ENCODE measurements at regions not wholly inside any gene's neighbourhood (a gene's known extent, or its start where the extent isn't known, plus 50 kb on each side); places are given as distances from the start of the nearest gene placed in this dataset.
A peak's percentile ranks its signal among the peaks of the same experiment; 100 is the strongest.

DNA sequence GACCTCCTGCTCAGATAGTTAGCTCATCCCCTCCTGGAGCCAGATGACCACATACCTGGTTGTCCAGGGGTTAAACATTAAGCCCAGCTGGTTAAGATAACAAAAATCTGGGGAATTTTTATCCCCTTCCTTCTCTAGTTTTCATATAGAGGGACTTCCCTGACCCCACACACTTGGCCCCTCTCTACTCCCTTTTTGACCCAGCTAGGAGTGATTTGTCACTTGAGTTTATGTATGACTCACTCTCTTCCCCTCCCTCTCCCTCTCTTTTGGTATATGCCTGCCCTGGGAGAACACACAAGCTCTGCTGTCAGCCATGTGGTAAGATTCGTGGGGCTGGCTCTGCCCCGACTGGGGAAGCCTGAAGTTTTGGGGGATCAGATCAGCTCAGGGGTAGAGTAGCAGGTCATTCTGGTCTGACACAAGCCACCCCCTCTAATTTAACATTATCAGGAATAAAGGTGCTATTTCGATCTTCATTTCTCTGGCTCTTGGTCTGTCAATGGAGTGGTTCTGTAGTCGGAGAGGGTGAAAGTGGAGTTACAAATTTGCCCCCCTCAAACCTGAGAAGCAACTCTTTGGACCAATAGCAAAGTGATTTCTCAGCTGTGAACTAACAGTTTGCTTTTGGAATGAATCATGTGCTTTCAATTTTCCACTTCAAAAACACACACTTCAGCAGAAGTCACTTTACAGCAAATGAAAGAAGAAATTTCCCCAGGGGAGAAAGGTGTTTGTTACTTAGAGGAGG lies 415.3 kb upstream of the CADM1 start:
- Histone ChIP-seq H3K4me1 (ENCODE audit: low read length) (peaks cover 99% of the 10 kb centered on the region), H3K27ac (ENCODE audit: low read length) (peak overlapping the region; percentile 98), H3K9me3 (ENCODE audit: insufficient read depth, low read length) (no peaks in the 10 kb centered on the region), H3K4me2 (ENCODE audit: low read length) (peak overlapping the region; percentile 83), H3K27me3 (ENCODE audit: low read depth, low read length) (no peaks in the 10 kb centered on the region), H3K36me3 (replicated peaks; ENCODE audit: low read depth, low read length) (no peaks in the 10 kb centered on the region), H3K79me2 (ENCODE audit: low read length) (no peaks in the 10 kb centered on the region), H3K9ac (ENCODE audit: low read length) (peak overlapping the region; percentile 85), H3K4me3 (ENCODE audit: low read length) (peak overlapping the region; percentile 65), H2AFZ (ENCODE audit: low read depth, low read length) (no peak overlapping the region), H4K20me1 (ENCODE audit: insufficient read depth, low read length) (no peaks in the 10 kb centered on the region)
- TF ChIP-seq, protein P1, sequence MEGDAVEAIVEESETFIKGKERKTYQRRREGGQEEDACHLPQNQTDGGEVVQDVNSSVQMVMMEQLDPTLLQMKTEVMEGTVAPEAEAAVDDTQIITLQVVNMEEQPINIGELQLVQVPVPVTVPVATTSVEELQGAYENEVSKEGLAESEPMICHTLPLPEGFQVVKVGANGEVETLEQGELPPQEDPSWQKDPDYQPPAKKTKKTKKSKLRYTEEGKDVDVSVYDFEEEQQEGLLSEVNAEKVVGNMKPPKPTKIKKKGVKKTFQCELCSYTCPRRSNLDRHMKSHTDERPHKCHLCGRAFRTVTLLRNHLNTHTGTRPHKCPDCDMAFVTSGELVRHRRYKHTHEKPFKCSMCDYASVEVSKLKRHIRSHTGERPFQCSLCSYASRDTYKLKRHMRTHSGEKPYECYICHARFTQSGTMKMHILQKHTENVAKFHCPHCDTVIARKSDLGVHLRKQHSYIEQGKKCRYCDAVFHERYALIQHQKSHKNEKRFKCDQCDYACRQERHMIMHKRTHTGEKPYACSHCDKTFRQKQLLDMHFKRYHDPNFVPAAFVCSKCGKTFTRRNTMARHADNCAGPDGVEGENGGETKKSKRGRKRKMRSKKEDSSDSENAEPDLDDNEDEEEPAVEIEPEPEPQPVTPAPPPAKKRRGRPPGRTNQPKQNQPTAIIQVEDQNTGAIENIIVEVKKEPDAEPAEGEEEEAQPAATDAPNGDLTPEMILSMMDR (IDR thresholded peaks at IDR 0.05; ENCODE audit: low read depth, low read length) = no peak
- TF ChIP-seq EZH2phosphoT487 (IDR thresholded peaks at IDR 0.05; ENCODE audit: low read depth) = no peak

DNA sequence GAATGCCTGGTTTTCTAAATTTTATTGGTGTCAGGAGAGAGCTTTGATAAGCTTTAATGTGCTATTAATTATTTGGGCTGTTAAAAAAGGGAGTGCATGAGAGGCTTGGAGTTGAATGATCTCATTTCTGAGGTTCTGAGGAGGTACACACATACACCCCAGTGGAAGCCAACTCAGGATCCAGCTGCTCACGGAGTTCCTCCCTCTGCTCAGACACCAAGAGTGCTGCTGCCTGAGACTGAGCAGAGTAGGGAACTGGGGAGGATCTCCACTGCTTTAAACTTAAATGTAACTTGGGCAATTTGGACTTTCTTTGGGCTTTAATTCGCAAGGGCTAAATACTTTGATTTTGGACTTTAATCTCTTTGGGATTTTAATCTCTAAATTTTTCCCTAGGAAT lies 414.4 kb upstream of the CADM1 start:
- Histone ChIP-seq H3K79me2 (ENCODE audit: low read length) (no peaks in the 10 kb centered on the region), H2AFZ (ENCODE audit: low read depth, low read length) (no peak overlapping the region), H3K27me3 (ENCODE audit: low read depth, low read length) (no peaks in the 10 kb centered on the region), H3K27ac (ENCODE audit: low read length) (peak overlapping the region; percentile 98), H3K4me2 (ENCODE audit: low read length) (peak overlapping the region; percentile 83), H3K4me3 (ENCODE audit: low read length) (peak overlapping the region; percentile 65; the same call in 1 of the 2 replicates), H4K20me1 (ENCODE audit: insufficient read depth, low read length) (no peaks in the 10 kb centered on the region), H3K36me3 (replicated peaks; ENCODE audit: low read depth, low read length) (no peaks in the 10 kb centered on the region), H3K9me3 (ENCODE audit: insufficient read depth, low read length) (no peaks in the 10 kb centered on the region), H3K4me1 (ENCODE audit: low read length) (peaks cover 99% of the 10 kb centered on the region), H3K9ac (ENCODE audit: low read length) (peak overlapping the region; percentile 85)
- TF ChIP-seq, protein P1 (IDR thresholded peaks at IDR 0.05; ENCODE audit: low read depth, low read length) = no peak
- TF ChIP-seq EZH2phosphoT487 (IDR thresholded peaks at IDR 0.05; ENCODE audit: low read depth) = no peak

DNA sequence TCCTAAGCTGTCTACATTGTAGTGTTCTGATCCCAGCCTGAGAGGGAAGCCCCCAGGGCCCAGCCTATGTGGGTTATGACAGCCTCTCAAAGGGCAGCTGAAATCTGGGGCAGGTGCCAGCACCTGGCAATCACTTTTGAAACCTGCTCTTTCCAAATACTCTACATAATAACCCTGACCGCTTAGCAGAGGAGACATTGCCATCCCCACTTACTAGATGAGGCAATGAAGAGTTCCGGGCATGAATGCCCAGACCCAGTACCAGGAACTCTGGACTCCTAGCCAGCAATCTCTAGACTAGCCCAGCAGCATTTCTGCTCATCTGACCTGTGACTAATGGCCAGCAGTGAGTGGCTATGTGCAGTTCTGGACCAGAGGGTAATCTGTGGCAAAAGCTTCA lies 412.4 kb upstream of the CADM1 start:
- H3K79me2 ChIP-seq (ENCODE audit: low read length) = no peaks in the 10 kb centered on the region

DNA sequence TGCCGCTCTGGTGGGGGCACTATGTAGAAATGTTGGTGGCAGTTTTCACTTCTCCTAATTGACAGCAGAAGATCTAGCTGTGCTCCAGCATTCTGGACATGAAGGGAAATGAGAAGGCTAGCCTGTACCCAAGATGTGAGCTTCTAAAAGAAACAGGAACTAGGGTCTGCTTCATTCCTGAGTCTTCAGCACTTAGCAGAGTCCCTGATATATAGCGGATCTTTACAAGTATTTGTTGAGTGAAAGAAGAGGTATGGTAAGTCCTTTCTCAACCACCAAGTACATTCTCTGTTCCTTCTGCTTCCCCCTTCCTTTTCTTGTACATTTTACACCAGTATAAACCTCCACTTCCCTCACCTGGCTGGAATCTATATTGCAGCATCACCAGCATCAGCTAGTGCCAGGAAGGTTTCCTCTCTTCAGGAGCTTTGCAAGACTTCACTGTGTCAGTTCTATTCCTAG lies 408.3 kb upstream of the CADM1 start:
- Histone ChIP-seq H3K79me2 (ENCODE audit: low read length) (no peaks in the 10 kb centered on the region), H3K27ac (ENCODE audit: low read length) (peak overlapping the region; percentile 90), H3K4me1 (ENCODE audit: low read length) (peaks cover 69% of the 10 kb centered on the region), H4K20me1 (ENCODE audit: insufficient read depth, low read length) (no peaks in the 10 kb centered on the region), H3K36me3 (replicated peaks; ENCODE audit: low read depth, low read length) (no peaks in the 10 kb centered on the region), H3K4me3 (ENCODE audit: low read length) (peak overlapping the region; percentile 69), H3K9me3 (ENCODE audit: insufficient read depth, low read length) (no peaks in the 10 kb centered on the region), H3K4me2 (ENCODE audit: low read length) (peak overlapping the region; percentile 67), H3K27me3 (ENCODE audit: low read depth, low read length) (no peaks in the 10 kb centered on the region), H3K9ac (ENCODE audit: low read length) (peak overlapping the region; percentile 56), H2AFZ (ENCODE audit: low read depth, low read length) (no peak overlapping the region)
- TF ChIP-seq, protein P1 (IDR thresholded peaks at IDR 0.05; ENCODE audit: low read depth, low read length) = peak; percentile 56
- TF ChIP-seq EZH2phosphoT487 (IDR thresholded peaks at IDR 0.05; ENCODE audit: low read depth) = no peak

More for the DNA sequence above, 412.4 kb upstream of the CADM1 start:
- Histone ChIP-seq H3K4me1 (ENCODE audit: low read length) (peaks cover 99% of the 10 kb centered on the region), H3K9me3 (ENCODE audit: insufficient read depth, low read length) (no peaks in the 10 kb centered on the region), H4K20me1 (ENCODE audit: insufficient read depth, low read length) (no peaks in the 10 kb centered on the region), H3K27ac (ENCODE audit: low read length) (peak overlapping the region; percentile 98), H3K4me2 (ENCODE audit: low read length) (peak overlapping the region; percentile 27), H3K27me3 (ENCODE audit: low read depth, low read length) (no peaks in the 10 kb centered on the region), H3K9ac (ENCODE audit: low read length) (peak overlapping the region; percentile 32; the same call in 1 of the 2 replicates), H3K36me3 (replicated peaks; ENCODE audit: low read depth, low read length) (no peaks in the 10 kb centered on the region), H2AFZ (ENCODE audit: low read depth, low read length) (0 out of 2 replicates have a peak overlapping the region, but pooled peaks have one; percentile 54), H3K4me3 (ENCODE audit: low read length) (no peak overlapping the region)
- no peak for TF ChIP-seq EZH2phosphoT487 (IDR thresholded peaks at IDR 0.05; ENCODE audit: low read depth)
- TF ChIP-seq, protein P1 (IDR thresholded peaks at IDR 0.05; ENCODE audit: low read depth, low read length) = no peak

Measured in OCI-LY3 (cell line).